K562 (cell line): ENCODE measurements at regions not wholly inside any gene's neighbourhood (a gene's known extent, or its start where the extent isn't known, plus 50 kb on each side); places are given as distances from the start of the nearest gene placed in this dataset.

ENCODE experiments used
- EZH2 ChIP-seq: IDR thresholded peaks from 2 replicates; pipeline ENCODE4 v1.6.1; 2012; ENCODE audit warnings: low read depth, mild to moderate bottlenecking, inconsistent platforms, low read length, borderline replicate concordance
- POLR2A ChIP-seq: fragments of 450-650 bp; conservative IDR thresholded peaks from 2 replicates; pipeline ENCODE4 v1.6.1; 2016
- SMC3 ChIP-seq: conservative IDR thresholded peaks from 2 replicates; pipeline ENCODE4 v1.6.1; 2011; ENCODE audit warnings: low read depth, low read length, improper control_type of control experiment; ENCODE audit not compliant: insufficient read depth

DNA sequence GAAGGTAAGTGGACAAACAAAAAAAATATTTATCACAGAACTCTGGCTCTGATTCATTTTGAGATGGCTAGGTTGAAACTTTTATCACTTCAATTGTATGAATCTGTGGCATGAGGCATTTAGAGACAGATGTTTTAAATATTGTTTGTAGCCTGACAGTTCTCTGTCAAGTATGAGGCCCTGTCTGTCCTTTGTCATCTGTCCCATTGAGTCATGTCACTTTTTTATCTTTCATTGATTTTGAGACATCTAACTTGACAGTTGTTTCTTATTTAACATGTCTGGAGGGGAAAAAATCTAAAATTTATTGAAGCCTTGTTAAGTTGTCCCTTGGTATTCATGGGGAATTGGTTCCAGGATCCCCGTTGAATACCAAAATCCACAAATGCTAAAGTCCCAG is 829.5 kb downstream of the FSCB start:
- TF ChIP-seq SMC3: no peak
- no peak for TF ChIP-seq EZH2
- TF ChIP-seq POLR2A: no peak
